ENCODE measurements at regions not wholly inside any gene's neighbourhood (a gene's known extent, or its start where the extent isn't known, plus 50 kb on each side); places are given as distances from the start of the nearest gene placed in this dataset.

DNA sequence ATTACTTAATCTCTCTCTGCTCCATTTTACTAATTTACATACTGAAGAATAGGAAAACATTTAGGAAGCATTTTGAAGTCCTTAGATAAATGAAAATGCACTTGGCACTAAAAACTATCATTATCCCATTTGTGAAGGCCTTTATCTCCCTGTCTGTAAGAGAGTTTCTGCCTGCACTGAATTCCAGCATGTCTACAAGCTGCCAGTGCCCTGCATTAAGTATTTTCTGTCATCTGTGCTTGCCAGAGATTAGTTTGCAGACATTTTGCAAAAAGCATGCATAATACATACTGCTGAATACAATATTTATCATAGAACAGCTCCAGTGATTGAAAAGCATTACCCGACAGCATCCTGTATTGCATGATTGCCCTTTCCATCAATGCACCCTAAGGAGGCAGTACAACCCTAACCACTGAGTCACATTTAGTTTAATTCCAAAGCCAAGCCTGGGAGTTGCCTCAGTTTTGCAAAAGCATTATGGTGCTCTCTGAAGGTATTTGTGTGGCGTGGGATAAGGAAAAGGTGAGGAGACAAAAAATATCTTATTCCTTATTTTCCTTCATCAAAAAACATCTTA lies 280.2 kb upstream of the TOM1L1 start:
- TF ChIP-seq, protein P1, sequence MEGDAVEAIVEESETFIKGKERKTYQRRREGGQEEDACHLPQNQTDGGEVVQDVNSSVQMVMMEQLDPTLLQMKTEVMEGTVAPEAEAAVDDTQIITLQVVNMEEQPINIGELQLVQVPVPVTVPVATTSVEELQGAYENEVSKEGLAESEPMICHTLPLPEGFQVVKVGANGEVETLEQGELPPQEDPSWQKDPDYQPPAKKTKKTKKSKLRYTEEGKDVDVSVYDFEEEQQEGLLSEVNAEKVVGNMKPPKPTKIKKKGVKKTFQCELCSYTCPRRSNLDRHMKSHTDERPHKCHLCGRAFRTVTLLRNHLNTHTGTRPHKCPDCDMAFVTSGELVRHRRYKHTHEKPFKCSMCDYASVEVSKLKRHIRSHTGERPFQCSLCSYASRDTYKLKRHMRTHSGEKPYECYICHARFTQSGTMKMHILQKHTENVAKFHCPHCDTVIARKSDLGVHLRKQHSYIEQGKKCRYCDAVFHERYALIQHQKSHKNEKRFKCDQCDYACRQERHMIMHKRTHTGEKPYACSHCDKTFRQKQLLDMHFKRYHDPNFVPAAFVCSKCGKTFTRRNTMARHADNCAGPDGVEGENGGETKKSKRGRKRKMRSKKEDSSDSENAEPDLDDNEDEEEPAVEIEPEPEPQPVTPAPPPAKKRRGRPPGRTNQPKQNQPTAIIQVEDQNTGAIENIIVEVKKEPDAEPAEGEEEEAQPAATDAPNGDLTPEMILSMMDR (conservative IDR thresholded peaks at IDR 0.05 in 1 of 2, IDR thresholded peaks at IDR 0.05 in 1 of 2; ENCODE audit: low read depth in 1 of 2, low read length in 2 of 2): no peak
- TF ChIP-seq EZH2 (IDR thresholded peaks at IDR 0.05; ENCODE audit: low read length, missing control alignments): no peak
